Ishikawa (cell line): ENCODE measurements at regions not wholly inside any gene's neighbourhood (a gene's known extent, or its start where the extent isn't known, plus 50 kb on each side); places are given as distances from the start of the nearest gene placed in this dataset.

Source experiments
- CEBPB ChIP-seq: IDR thresholded peaks from 2 replicates; pipeline ENCODE4 v1.6.1; 2012
- CREB1 ChIP-seq: IDR thresholded peaks from 2 replicates; pipeline ENCODE4 v1.6.1; 2012; ENCODE audit warnings: low read depth
- EGR1 ChIP-seq: IDR thresholded peaks from 2 replicates; pipeline ENCODE4 v1.6.1; 2012
- EP300 ChIP-seq: IDR thresholded peaks from 2 replicates; pipeline ENCODE4 v1.6.1; 2012; ENCODE audit warnings: borderline replicate concordance
- FOXM1 ChIP-seq: IDR thresholded peaks from 2 replicates; pipeline ENCODE4 v1.6.1; 2012; ENCODE audit warnings: low read depth, borderline replicate concordance
- NFIC ChIP-seq: IDR thresholded peaks from 2 replicates; pipeline ENCODE4 v1.6.1; 2012
- RAD21 ChIP-seq: IDR thresholded peaks from 2 replicates; pipeline ENCODE4 v1.6.1; 2012; ENCODE audit warnings: low read depth
- TAF1 ChIP-seq: IDR thresholded peaks from 2 replicates; pipeline ENCODE4 v1.6.1; 2012; ENCODE audit warnings: low read depth, mild to moderate bottlenecking
- TEAD4 ChIP-seq: IDR thresholded peaks from 2 replicates; pipeline ENCODE4 v1.6.1; 2012
- ZBTB7A ChIP-seq: IDR thresholded peaks from 2 replicates; pipeline ENCODE4 v1.6.1; 2012; ENCODE audit warnings: low read depth
- TF ChIP-seq, protein P1 (sequence below): IDR thresholded peaks from 2 replicates; pipeline ENCODE4 v1.6.1; 2012; ENCODE audit warnings: low read depth, mild to moderate bottlenecking

- TF ChIP-seq NFIC: no peak
- TF ChIP-seq EP300: no peak
- no peak for TF ChIP-seq FOXM1
- no peak for TF ChIP-seq CREB1
- TF ChIP-seq, protein P1, sequence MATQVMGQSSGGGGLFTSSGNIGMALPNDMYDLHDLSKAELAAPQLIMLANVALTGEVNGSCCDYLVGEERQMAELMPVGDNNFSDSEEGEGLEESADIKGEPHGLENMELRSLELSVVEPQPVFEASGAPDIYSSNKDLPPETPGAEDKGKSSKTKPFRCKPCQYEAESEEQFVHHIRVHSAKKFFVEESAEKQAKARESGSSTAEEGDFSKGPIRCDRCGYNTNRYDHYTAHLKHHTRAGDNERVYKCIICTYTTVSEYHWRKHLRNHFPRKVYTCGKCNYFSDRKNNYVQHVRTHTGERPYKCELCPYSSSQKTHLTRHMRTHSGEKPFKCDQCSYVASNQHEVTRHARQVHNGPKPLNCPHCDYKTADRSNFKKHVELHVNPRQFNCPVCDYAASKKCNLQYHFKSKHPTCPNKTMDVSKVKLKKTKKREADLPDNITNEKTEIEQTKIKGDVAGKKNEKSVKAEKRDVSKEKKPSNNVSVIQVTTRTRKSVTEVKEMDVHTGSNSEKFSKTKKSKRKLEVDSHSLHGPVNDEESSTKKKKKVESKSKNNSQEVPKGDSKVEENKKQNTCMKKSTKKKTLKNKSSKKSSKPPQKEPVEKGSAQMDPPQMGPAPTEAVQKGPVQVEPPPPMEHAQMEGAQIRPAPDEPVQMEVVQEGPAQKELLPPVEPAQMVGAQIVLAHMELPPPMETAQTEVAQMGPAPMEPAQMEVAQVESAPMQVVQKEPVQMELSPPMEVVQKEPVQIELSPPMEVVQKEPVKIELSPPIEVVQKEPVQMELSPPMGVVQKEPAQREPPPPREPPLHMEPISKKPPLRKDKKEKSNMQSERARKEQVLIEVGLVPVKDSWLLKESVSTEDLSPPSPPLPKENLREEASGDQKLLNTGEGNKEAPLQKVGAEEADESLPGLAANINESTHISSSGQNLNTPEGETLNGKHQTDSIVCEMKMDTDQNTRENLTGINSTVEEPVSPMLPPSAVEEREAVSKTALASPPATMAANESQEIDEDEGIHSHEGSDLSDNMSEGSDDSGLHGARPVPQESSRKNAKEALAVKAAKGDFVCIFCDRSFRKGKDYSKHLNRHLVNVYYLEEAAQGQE: no peak
- TF ChIP-seq RAD21: no peak
- TF ChIP-seq ZBTB7A: no peak
- no peak for TF ChIP-seq CEBPB
- TF ChIP-seq EGR1: no peak
- no peak for TF ChIP-seq TEAD4
- TF ChIP-seq TAF1: no peak
These were observed 116.1 kb upstream of the RGS1 start for GRCh38 chr1:192459467-192459866.
